HL-60 (cell line): ENCODE measurements at regions not wholly inside any gene's neighbourhood (a gene's known extent, or its start where the extent isn't known, plus 50 kb on each side); places are given as distances from the start of the nearest gene placed in this dataset.
"Not testable (repeated sequence)": the region's sequence is repeated elsewhere in the genome, so short reads cannot be mapped to it uniquely, and the experiment has no call there.

Experiments
- DNase-seq, 2 experiments: peaks; one replicate each; pipeline ENCODE4 v3.0.0-alpha.2; 2010 to 2020; ENCODE audit warnings: low read depth in 1 of 2, low spot score in 1 of 2
- H3K27ac ChIP-seq: fragments of 250-450 bp; sonication (Bioruptor Pico); replicated peaks from 2 replicates; pipeline ENCODE4 v1.5.1; 2020; ENCODE audit warnings: mild to moderate bottlenecking, moderate library complexity
- H3K27me3 ChIP-seq: fragments of 250-450 bp; sonication (Bioruptor Pico); 2 replicates; pipeline ENCODE4 v1.5.1; 2021; ENCODE audit warnings: mild to moderate bottlenecking, moderate library complexity; ENCODE audit not compliant: insufficient read depth, poor library complexity, severe bottlenecking
- H3K4me3 ChIP-seq: replicated peaks from 2 replicates; pipeline ENCODE4 v1.5.1; 2011; ENCODE audit warnings: mild to moderate bottlenecking, control low read depth, low read length; ENCODE audit not compliant: insufficient read depth
- GABPA ChIP-seq: IDR thresholded peaks from 2 replicates; pipeline ENCODE4 v1.6.1; 2012; ENCODE audit warnings: low read depth
- POLR2AphosphoS5 ChIP-seq: IDR thresholded peaks from 2 replicates; pipeline ENCODE4 v1.6.1; 2012; ENCODE audit warnings: low read depth
- SPI1 ChIP-seq: IDR thresholded peaks from 2 replicates; pipeline ENCODE4 v1.6.1; 2012; ENCODE audit warnings: low read depth, mild to moderate bottlenecking, borderline replicate concordance
- TF ChIP-seq, protein P1 (sequence below): IDR thresholded peaks from one replicate; pipeline ENCODE4 v1.5.1; 2011; ENCODE audit warnings: low read length, control low read depth, inconsistent platforms; ENCODE audit not compliant: insufficient read depth
- TF ChIP-seq, protein P2 (sequence below): IDR thresholded peaks from 2 replicates; pipeline ENCODE4 v1.6.1; 2012; ENCODE audit warnings: low read depth; ENCODE audit not compliant: insufficient replicate concordance

DNA sequence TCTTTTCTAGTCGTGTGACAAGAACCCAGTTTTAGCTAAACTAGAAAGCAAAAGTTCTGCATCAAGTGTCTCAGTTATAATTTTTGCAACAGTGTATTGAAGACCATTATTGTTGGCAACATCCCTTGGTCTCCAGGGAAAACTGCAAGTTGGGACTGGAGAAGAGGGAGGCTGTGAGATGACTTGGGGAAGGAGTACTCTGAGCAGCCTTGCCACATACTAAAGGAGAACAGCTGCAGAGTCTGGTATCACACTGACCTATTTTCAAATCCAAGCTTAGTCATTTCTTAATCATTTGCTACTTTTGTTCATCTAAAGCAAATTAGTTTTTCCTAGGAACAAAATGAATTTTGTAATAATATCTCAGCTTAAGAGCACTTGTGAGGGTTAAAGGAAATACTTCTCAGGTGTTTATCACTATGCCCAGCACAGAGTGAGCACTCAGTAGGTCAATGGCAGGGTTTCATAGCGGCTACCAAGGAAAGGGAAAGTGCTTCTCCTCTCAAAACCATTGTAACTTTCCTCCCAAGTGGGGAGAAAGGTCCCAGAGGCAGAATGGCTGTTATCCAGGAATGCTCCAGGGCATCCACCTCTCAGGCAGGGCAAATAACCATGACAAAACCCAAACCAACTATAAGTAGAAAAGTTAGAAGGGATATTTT lies 247.1 kb downstream of the C11orf87 start:
- DNase-seq: no peak
- Histone ChIP-seq H3K4me3 (no peak overlapping the region), H3K27ac (no peak overlapping the region), H3K27me3 (no peaks in the 10 kb centered on the region)
- no peak for TF ChIP-seq GABPA
- TF ChIP-seq POLR2AphosphoS5: no peak
- TF ChIP-seq SPI1: no peak
- TF ChIP-seq, protein P1, sequence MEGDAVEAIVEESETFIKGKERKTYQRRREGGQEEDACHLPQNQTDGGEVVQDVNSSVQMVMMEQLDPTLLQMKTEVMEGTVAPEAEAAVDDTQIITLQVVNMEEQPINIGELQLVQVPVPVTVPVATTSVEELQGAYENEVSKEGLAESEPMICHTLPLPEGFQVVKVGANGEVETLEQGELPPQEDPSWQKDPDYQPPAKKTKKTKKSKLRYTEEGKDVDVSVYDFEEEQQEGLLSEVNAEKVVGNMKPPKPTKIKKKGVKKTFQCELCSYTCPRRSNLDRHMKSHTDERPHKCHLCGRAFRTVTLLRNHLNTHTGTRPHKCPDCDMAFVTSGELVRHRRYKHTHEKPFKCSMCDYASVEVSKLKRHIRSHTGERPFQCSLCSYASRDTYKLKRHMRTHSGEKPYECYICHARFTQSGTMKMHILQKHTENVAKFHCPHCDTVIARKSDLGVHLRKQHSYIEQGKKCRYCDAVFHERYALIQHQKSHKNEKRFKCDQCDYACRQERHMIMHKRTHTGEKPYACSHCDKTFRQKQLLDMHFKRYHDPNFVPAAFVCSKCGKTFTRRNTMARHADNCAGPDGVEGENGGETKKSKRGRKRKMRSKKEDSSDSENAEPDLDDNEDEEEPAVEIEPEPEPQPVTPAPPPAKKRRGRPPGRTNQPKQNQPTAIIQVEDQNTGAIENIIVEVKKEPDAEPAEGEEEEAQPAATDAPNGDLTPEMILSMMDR: no peak
- TF ChIP-seq, protein P2, sequence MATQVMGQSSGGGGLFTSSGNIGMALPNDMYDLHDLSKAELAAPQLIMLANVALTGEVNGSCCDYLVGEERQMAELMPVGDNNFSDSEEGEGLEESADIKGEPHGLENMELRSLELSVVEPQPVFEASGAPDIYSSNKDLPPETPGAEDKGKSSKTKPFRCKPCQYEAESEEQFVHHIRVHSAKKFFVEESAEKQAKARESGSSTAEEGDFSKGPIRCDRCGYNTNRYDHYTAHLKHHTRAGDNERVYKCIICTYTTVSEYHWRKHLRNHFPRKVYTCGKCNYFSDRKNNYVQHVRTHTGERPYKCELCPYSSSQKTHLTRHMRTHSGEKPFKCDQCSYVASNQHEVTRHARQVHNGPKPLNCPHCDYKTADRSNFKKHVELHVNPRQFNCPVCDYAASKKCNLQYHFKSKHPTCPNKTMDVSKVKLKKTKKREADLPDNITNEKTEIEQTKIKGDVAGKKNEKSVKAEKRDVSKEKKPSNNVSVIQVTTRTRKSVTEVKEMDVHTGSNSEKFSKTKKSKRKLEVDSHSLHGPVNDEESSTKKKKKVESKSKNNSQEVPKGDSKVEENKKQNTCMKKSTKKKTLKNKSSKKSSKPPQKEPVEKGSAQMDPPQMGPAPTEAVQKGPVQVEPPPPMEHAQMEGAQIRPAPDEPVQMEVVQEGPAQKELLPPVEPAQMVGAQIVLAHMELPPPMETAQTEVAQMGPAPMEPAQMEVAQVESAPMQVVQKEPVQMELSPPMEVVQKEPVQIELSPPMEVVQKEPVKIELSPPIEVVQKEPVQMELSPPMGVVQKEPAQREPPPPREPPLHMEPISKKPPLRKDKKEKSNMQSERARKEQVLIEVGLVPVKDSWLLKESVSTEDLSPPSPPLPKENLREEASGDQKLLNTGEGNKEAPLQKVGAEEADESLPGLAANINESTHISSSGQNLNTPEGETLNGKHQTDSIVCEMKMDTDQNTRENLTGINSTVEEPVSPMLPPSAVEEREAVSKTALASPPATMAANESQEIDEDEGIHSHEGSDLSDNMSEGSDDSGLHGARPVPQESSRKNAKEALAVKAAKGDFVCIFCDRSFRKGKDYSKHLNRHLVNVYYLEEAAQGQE: no peak

DNA sequence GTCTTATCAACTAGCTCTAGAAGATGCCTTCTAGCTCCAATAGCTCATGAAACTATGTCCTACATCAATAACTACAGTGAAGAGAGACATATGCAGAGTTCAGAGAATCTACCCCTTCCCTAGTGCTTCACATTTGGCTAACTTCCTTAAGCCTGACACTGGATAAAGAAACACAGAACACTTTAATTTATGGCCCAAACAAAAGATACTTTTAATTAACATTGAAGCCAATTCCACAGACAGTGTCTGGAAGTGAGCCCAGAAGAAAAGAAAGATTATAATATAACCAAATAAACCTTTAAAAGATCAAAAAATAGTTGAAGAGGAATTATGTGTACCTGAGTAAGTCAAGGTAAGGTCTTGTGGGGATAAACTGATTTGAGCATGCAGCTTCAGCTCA lies 255.2 kb downstream of the C11orf87 start:
- no peak overlapping the region for H3K27ac ChIP-seq
- no peak overlapping the region for H3K4me3 ChIP-seq
- TF ChIP-seq, protein P2: no peak
- TF ChIP-seq, protein P1: no peak
- no peak for TF ChIP-seq GABPA
- no peak for TF ChIP-seq SPI1
- TF ChIP-seq POLR2AphosphoS5: no peak
- H3K27me3 ChIP-seq: no peaks in the 10 kb centered on the region
- no peak for DNase-seq

DNA sequence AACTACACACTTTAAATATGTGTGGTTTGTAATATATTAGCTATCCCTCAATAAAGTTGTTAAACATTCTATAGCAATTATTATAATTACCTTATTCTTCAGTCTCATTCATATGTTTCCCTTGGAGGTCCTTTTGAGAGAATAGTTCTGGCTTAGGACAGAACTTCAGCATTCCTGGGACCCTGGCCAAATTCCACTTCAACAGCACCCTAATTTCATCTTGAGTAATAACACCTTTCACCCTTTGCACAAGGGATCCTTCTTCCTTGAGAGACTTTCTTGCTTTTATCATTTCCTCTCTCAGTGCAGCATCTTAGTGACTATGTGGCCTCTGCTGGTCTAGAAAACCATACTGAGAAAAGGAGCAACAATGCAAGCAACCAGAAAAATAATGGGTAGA lies 255.9 kb downstream of the C11orf87 start:
- Histone ChIP-seq H3K4me3 (no peak overlapping the region), H3K27ac (no peak overlapping the region), H3K27me3 (no peaks in the 10 kb centered on the region)
- DNase-seq: no peak
- no peak for TF ChIP-seq GABPA

DNA sequence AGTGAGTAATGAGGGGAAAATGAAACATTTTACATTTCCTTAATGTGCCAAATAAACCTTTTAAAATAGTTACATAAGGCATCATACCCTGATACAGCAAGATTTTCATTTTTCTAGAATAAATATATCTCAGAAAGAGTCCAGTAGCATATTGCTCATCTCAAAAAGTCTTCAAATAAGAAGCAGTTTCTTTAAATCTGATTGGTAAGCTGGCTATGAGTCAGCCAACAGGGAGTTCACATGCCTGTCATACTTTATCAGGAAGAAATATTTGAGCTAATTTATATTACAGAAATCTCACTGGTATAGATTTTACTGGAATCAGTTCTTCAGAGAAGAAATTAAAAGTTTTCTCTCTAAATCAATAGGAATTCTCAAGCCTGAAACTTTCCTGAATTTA lies 258.1 kb downstream of the C11orf87 start:
- no peak overlapping the region for H3K4me3 ChIP-seq
- no peak overlapping the region for H3K27ac ChIP-seq
- TF ChIP-seq SPI1 (no peak), GABPA (no peak)
- H3K27me3 ChIP-seq: no peaks in the 10 kb centered on the region
- no peak for DNase-seq

DNA sequence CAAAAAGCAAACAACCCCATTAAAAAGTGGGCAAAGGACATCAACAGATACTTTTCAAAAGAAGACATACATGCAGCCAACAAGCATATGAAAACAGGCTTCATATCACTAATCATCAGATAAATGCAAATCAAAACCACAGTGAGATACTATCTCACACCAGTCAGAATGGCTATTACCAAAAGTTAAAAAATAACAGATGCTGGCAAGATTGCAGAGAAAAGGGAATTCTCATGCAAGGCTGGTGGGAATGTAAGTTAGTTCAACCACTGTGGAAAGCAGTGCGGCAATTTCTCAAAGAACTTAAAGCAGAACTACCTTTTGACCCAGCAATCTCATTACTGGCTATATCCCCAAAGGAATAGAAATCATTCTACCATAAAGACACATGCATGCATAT lies 260.8 kb downstream of the C11orf87 start:
- not testable (repeated sequence) for DNase-seq, H3K4me3 ChIP-seq, H3K27ac ChIP-seq, H3K27me3 ChIP-seq
